ENCODE measurements at regions not wholly inside any gene's neighbourhood (a gene's known extent, or its start where the extent isn't known, plus 50 kb on each side); places are given as distances from the start of the nearest gene placed in this dataset.
"Not testable (repeated sequence)": the region's sequence is repeated elsewhere in the genome, so short reads cannot be mapped to it uniquely, and the experiment has no call there.

- DNase-seq (ENCODE audit: low spot score), result not testable (repeated sequence)
Measured at GRCh38 chr4:9110700-9111099, 59.5 kb upstream of the FAM90A26 start.

- not testable (repeated sequence) for DNase-seq (ENCODE audit: low spot score)
Measured at GRCh38 chr4:9103148-9103524, 67.1 kb upstream of the FAM90A26 start.

- DNase-seq (ENCODE audit: low spot score), result not testable (repeated sequence)
Measured at GRCh38 chr4:9102471-9103147, 67.6 kb upstream of the FAM90A26 start.

GRCh38 chr4:9096330-9096729 lies 73.9 kb upstream of the FAM90A26 start:
- not testable (repeated sequence) for DNase-seq (ENCODE audit: low spot score)

- DNase-seq (ENCODE audit: low spot score), result not testable (repeated sequence)
Measured at GRCh38 chr4:9078796-9079195, 91.4 kb upstream of the FAM90A26 start.

GRCh38 chr4:9076974-9077373 lies 93.2 kb upstream of the FAM90A26 start:
- DNase-seq (ENCODE audit: low spot score), result not testable (repeated sequence)

GRCh38 chr4:9076486-9076885 lies 93.7 kb upstream of the FAM90A26 start:
- not testable (repeated sequence) for DNase-seq (ENCODE audit: low spot score)

GRCh38 chr4:9073371-9073770 lies 96.8 kb upstream of the FAM90A26 start:
- DNase-seq (ENCODE audit: low spot score), result not testable (repeated sequence)

GRCh38 chr4:9072521-9073220 lies 97.5 kb upstream of the FAM90A26 start:
- not testable (repeated sequence) for DNase-seq (ENCODE audit: low spot score)

GRCh38 chr4:9067923-9068322 lies 102.3 kb upstream of the FAM90A26 start:
- not testable (repeated sequence) for DNase-seq (ENCODE audit: low spot score)

GRCh38 chr4:9063612-9064011 lies 106.6 kb upstream of the FAM90A26 start:
- DNase-seq (ENCODE audit: low spot score), result not testable (repeated sequence)

GRCh38 chr4:9024866-9025265 lies 145.3 kb upstream of the FAM90A26 start:
- DNase-seq (ENCODE audit: low spot score), result not testable (repeated sequence)

GRCh38 chr4:9009792-9010191 lies 138.2 kb upstream of the HMX1 start:
- not testable (repeated sequence) for DNase-seq (ENCODE audit: low spot score)

GRCh38 chr4:9008407-9008806 lies 136.8 kb upstream of the HMX1 start:
- not testable (repeated sequence) for DNase-seq (ENCODE audit: low spot score)

GRCh38 chr4:9001153-9001552 lies 129.5 kb upstream of the HMX1 start:
- not testable (repeated sequence) for DNase-seq (ENCODE audit: low spot score)

GRCh38 chr4:9000505-9001001 lies 128.9 kb upstream of the HMX1 start:
- not testable (repeated sequence) for DNase-seq (ENCODE audit: low spot score)

- not testable (repeated sequence) for DNase-seq (ENCODE audit: low spot score)
Measured at GRCh38 chr4:8992981-8993380, 121.3 kb upstream of the HMX1 start.

GRCh38 chr4:8991449-8991848 lies 119.8 kb upstream of the HMX1 start:
- not testable (repeated sequence) for DNase-seq (ENCODE audit: low spot score)

GRCh38 chr4:8990341-8990740 lies 118.7 kb upstream of the HMX1 start:
- DNase-seq (ENCODE audit: low spot score), result not testable (repeated sequence)

- peak; percentile 67 for DNase-seq (ENCODE audit: low spot score)
Measured at GRCh38 chr4:8985786-8986185, 114.1 kb upstream of the HMX1 start.

- peak; percentile 67 for DNase-seq (ENCODE audit: low spot score)
Measured at GRCh38 chr4:8984641-8985040, 113.0 kb upstream of the HMX1 start.

GRCh38 chr4:8983921-8984320 lies 112.3 kb upstream of the HMX1 start:
- DNase-seq (ENCODE audit: low spot score), result peak; percentile 55

Measured in mesenteric fat pad (tissue), 1 donor.